ENCODE measurements at regions not wholly inside any gene's neighbourhood (a gene's known extent, or its start where the extent isn't known, plus 50 kb on each side); places are given as distances from the start of the nearest gene placed in this dataset.

GRCh38 chr4:136687118-136687517 lies 845.2 kb downstream of the PCDH18 start:
- TF ChIP-seq CTCF (IDR thresholded peaks at IDR 0.05) (0 out of 2 replicates have a peak, but pooled peaks have one; percentile 5), ZFX (IDR thresholded peaks at IDR 0.05; ENCODE audit: borderline replicate concordance) (no peak)
